GM18909 (cell line): ENCODE measurements at regions not wholly inside any gene's neighbourhood (a gene's known extent, or its start where the extent isn't known, plus 50 kb on each side); places are given as distances from the start of the nearest gene placed in this dataset.

ENCODE experiments used
- ATAC-seq: cut with Tn5 transposase; IDR thresholded peaks from one replicate; pipeline ENCODE4 v1.9.1; 2021; ENCODE audit warnings: mild to moderate bottlenecking; ENCODE audit not compliant: unreplicated experiment, poor library complexity

DNA sequence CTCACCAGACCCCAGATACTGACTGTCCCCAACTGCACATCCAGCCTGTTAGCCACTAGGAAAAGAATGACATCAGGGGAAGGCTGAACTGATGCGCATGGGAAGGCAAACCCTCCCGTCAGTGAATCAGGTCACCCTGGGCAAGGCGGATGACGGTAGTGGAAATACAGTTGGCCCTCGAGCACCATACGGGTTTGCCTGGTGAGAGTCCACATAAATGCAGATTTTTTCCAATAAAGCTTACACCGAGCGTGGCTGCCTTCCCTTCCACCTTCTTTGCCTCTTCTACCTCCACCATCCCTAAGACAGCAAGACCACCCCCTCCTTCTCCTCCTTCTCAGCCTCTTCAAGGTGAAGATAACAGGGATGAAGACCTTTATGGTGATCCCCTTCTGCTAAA is 236.1 kb upstream of the TNRC6C start:
- no peak for ATAC-seq

DNA sequence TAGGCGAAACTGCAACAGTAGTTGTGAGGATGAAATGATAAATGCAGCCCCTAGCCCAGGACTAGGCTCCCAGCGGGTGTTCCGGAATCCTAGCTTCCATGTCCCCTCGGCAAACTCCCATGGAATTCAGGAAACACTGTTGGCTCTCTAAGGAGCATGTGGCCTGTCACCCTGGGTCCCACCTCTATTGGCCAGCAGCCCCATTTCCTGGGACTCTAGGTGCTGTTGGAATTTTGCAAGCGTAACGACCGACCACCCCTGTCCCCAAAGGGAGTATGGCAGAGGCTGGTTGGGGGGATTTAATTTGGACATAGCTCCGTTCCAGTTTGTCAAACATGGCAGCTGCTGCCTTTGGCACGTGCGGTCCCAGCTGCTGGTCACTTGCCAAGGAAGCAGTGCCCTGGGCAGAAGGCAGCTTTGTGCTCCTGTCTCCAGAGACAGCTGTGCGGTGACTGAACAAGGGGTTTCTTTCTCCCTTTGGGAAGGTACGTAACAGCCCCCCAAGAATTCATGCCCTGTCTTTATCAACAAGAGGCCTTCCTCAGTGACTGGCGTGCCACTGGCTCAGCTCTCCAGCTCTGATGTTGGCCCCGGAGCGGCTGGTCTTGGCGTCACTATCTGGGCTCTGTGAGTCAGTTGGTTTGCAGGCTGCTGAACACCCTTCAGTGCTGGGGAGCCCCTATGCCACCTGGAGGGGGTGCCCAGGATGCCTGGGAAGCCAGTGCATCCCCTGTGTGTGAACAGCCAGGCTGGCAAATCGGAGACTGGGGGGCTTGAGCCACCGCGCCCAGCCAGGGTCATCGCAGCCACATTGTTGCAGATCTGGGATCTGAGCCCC is 235.2 kb upstream of the TNRC6C start:
- ATAC-seq: no peak

DNA sequence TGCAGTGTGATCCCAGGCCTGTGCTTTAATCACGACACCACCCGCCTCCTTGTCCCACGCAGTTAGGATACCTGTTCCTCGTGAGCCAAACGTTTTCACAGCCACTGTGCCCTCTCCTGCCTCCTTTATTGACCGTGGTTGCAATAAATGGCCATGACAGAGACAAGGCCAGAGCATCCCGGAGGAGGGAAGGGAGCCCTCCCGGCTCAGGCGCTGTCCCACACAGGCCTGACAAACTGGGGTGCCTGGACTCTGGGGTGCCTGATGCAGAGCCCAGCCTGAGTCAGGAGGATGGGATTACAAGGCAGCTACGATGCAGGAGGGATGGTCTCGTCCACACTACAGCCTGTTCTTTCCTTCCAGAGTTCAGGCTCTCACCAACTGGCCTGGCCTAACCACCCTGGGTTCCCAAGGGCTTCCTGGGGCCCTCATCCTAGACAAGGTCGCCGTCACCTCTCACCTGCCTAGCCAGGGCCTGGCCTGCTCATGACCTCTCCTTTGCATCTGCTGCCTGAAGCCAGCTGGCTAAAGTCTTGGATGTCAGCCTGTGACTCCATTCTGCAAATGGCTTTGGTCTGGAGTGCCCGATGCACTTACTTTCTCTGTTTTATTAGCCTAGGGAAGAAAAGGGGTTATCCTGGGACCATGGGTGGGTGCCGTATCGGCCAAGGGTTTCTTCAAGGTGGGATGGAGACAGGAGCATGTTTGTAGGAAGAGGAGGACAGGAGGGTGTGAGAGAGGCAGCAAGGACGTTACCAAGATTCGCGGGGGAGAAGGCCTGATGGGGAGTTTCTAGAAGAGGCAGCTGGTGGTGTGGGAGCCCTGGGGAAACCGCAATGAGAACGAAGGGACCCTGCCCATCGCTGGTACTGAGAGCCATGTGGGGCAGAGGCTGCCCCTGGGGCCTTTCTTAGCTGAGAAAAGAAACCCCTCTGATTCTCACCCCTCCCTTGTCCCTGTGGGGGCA is 234.3 kb upstream of the TNRC6C start:
- ATAC-seq: peak; percentile 44

DNA sequence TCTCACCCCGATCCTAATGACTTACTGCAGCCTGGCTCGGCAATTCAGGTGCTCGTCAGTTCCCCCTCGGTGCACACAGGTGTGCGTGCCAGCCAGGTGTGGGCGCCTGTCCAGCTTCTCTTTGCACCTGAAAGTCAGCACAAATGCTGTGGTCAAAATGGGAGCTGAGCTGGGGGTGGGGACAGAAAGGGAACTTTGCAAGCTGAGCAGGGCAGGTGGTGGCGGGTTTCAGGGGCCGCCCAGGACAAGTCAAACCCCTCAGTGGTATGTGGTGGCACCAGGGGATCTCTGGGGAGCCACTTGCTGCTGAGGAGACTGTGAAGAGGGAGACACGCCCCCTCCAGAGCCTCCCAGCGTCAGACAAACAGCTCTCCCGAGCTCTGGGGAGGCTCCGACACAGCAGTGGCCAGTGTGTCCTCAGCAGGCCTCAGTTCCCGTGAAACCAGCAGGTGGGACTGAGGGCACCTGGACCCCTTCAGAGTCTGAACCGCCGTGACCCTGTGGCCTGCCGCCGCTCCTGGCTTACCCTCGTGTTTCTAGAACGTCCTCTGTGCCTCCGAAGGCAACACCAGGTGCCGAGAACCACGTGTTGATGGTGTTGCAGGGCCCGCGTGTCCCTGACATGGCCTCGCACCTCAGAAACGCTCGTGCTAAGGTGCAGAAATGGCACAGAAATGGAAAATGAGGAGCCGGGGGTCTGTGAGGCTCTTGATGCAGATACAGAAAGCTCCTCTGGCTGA is 233.5 kb upstream of the TNRC6C start:
- ATAC-seq: peak; percentile 68

DNA sequence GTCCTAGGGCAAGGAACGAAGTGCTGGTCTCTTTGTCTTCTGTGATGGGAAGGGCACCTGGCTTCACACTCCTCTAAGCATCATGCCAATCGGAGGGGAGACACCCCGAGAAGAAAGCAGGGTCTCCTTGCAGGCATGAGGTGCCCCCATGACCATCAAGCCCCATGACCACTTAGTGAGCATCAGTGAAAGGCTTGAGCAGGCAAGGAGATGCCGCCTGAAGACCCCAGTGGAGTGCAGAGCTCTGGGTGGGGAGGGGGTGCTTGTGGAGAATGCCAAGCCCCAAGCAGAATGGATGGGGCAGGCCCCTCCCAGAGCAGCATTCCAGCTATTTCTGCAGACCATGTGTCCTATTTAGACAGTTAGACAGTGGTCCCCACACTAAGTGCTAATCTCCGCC is 232.7 kb upstream of the TNRC6C start:
- no peak for ATAC-seq

DNA sequence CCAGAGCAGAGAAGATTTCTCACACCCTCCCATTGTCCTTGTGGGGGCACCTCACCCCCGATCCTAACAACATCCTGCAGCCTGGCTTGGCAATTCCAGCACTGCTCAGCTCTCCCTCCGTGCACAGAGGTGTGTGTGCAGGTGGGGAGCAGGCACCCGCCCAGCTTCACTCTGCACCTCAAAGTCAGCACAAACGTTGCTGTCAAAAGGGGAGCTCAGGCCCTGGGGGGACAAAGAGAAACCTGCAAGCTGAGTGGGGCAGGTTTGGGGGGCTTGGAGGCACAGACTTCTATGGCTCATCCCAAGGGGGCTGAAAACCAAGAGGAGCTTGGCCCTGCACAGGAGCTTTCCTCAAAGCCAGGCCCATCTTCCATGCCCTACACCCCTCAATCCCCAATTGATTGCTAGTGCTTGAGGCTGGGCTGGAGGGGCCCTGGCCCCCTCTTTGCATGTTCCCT is 231.9 kb upstream of the TNRC6C start:
- no peak for ATAC-seq

DNA sequence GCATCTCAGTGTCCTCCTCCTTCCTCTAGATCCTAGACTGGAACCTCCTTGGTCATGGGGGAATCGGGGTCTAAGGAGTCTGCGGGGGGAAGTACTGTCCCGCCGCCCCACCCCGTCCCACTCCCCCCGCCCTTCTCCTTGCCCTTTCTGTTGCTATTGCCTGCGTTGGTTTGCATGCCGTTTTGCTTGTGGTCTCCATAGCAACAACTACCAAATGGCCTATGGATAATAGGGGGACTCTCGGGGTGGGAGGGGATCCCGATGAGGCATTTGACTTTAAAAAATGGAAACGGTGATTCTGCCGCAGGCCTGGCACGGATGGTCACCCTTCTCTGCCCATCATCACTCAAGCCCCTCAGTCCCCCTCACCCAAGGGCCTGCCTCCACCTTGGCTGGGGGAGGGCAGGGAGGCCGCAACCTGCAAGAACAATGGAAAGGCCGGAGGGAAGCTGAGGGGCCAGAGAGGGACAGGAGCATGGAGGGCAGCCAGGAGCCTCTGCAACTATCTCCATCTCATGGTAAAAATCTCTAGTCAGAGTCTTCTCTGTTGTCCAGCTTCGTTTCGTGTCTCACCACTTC is 231.4 kb upstream of the TNRC6C start:
- ATAC-seq: no peak

DNA sequence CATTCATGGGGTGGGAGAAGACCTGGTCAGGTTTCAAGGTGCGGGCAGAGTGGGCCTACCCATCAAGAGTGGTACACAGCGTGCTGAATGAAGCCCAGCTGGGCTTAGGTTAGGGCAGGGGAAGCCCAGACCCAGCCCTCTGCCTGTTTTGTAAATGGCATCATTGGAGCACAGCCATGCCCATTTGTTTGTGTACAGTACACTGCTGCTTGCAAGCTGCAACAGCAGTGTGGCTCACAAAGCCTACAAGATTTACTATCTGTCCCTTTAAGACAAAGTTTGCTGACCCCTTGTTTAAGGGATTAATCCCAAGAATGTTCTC is 230.1 kb upstream of the TNRC6C start:
- ATAC-seq: no peak

DNA sequence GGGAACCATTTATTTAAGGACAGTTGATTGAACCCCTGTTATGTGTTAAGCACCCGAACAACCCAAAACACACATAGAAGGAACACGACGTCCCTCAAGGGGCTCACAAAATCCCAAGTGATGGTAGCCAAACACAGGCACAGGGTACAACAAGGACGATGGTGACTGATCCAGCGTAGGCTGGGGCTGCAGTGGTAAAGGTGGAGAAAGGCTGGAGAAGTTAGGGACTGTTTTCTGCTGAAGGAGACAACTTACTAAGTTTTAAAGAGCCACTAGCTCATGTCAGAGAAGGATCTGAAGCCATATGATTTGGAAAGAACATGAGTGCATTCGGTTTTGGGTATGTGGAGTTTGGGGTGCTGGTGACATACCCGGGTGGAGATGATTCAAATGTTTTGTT is 229.6 kb upstream of the TNRC6C start:
- no peak for ATAC-seq

DNA sequence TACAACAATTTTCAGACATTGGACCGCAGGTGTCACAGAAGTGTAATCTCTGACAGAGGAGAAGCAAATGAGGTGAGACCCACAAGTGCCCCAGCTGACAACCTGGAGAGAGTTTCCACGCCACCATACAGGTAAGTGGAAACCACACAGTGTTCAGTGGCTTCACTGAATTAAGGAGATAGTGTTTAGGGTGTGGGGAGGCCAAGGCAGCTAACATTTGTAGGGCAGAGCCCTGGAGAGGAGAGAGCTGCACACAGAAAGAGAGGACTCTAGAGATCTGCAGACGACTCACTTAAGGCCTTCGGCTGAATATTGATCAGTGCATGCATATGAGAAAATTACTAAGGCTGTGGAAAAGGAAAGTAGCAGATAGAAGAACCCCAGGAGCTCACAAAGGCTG is 228.9 kb upstream of the TNRC6C start:
- ATAC-seq: no peak

DNA sequence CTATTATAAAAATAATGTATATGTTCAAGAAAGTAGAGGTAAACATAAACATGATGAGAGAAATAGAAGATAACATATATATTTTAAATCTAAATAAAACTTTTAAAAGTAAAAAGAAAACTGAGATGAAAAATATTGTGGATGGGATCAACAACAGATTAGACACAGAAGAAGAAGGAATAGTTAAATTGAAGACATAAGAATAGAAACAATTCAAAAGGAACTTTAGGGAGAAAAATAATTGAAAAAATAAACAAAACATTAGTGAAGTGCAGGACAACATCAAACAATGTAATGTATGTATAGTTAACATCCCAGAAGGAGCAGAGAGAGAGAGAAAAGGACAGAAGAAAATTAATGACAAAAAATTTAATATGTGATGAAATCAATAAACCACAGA is 228.1 kb upstream of the TNRC6C start:
- no peak for ATAC-seq

DNA sequence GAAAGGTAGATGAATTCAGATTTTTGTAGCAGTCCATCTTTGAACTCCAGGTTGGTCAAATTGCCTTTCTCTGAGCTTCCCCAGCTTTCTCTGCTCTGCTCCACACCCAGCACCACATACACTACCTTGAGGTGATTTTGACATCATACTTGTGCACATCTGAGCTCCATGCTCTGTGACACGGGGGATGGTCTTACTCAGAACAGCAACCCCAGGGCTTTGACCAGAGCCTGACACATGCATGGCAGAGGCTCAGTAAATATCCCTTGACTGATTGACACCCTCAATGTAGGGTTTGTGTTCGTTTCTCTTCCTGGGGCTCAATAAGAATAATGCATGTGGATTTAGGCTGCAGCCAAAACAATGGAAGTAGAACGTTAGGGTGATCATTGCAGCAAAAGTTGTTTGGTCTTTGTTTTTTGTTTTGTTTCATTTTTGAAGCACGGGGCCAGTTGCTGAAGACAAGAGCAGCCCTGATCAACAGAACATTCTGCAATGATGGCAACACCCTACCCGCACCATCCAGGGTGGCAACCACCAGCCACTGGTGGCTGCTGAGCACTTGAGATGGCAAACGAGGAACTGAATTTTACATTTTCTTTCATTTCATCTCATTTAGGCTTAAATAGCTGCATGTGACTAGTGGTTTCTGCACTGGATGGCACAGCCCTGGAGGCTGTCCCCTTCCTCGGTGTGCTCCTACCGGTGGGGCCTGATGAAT is 224.8 kb upstream of the TNRC6C start:
- no peak for ATAC-seq

DNA sequence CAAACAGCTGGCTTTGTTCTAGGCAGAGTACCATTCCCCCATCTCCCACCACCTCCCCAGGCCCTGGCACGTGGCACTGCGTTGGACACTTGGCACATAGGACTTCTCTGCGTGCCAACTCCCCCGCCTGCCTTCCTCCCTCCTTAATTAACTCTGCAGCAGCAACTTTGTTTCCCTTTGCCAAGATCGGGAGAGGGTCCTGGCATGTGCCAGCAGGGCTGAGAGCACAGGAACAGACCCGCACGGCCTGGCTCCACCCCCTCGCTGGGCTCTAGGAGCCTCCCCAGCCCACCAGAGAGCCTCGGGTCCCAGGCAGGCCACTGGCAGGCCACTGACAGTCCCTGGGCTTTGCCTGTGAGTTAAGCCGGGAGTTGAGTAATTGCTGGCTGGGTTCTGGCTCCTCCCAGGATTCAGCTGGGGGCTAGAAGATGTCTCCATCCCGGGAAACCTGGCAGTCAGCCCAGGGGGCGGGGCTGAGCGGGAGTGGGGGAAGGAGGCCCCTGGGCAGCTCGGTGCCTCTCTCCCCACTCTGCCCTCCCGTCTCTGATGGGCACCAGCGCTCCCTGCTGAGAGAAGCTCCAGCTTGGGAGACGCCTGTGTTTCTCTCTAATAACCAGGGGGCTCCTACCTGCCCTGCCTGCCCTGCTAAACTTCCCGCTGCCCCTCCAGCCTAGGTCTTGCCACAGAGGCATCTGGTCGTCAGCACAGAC is 224.0 kb upstream of the TNRC6C start:
- ATAC-seq: no peak

DNA sequence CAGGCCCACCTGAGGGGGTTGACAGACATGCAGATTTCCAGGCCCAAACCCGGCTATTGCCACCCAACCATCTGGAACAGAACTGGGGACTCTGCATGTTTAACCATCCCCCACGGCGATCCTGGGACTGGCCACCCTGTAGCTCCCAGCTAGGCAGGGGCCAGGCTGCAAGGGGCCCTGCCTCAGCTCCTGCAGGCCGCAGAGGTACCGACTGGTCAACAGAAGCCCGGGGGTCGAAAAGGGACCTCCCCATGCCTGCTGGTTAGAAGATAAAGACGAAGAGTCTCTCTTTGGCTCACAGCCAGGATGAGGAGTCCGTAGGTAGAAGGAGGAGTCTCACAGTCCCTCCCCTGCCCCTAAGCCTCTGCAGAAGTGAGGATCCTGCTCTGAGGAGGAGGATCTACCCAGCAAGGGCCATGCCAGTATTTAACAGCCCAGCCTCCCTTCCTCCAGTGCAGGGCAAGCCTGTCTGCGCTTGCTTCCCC is 223.4 kb upstream of the TNRC6C start:
- ATAC-seq: no peak

DNA sequence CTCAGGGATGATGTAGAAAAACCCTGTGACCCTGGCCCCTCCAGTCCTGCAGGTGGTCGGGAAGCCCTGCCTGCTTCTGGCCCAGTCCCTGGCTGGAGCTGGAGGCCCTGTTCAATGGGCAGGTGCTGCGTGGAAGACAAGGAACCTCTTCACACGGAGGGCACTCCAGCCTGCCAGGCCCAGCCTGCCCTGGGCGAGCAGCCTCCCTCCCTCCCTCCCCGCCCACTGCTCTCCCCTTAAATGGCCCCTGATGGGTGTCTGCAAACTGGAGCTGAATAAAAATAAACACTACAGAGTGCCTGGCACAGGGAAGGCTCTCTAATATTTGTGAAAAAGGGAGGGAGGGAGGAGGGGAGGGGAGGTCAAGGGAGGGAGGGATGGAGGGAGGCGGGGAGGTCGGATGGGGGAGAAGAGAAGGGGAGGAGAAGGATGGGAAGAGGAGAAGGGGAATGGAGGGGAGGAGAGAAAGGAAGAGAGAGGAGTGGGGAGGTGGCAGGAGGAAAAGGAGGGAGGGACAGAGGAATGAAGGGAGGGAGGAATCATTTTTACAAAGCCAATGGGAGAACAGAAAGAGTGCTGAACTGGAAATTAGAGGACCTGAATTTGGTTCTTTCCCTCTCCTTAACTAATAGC is 222.8 kb upstream of the TNRC6C start:
- ATAC-seq: no peak

DNA sequence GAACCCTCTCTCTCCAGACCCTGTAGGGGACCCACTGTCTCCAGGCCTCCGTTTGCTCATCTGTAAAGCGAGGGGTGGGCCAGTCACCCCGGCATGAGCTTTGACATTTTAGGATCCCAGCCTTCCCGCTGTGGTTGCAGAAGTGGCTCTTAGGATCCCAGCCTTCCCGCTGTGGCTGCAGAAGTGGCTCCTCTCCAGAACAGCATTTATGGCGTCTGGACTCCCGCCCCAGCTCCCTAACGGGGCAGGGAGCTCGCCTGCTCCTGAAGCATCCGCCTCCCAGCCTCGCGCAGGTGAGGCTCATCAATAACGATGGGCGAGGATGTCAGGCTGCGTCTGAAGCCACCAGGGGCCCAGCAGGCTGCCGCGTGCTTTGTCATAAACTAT is 222.3 kb upstream of the TNRC6C start:
- no peak for ATAC-seq

DNA sequence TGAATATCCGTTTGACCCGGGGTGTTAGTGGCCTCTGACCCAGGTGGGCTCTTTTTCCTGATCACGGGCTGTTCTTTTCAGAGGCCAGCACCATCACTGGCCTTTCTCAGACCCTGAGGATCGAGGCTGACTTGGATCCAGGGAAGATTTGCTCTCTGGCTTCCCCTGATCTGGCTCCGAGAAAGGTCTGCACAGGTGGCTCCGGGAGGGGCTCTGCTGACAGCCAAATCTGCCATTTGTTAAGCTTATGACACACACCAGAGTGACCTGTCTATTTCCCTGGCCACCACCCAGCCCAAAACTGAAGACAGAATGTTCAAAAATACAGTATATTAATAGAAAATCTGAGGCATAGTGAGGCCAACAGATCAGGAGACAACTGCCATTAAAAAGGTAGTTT is 221.8 kb upstream of the TNRC6C start:
- ATAC-seq: no peak

DNA sequence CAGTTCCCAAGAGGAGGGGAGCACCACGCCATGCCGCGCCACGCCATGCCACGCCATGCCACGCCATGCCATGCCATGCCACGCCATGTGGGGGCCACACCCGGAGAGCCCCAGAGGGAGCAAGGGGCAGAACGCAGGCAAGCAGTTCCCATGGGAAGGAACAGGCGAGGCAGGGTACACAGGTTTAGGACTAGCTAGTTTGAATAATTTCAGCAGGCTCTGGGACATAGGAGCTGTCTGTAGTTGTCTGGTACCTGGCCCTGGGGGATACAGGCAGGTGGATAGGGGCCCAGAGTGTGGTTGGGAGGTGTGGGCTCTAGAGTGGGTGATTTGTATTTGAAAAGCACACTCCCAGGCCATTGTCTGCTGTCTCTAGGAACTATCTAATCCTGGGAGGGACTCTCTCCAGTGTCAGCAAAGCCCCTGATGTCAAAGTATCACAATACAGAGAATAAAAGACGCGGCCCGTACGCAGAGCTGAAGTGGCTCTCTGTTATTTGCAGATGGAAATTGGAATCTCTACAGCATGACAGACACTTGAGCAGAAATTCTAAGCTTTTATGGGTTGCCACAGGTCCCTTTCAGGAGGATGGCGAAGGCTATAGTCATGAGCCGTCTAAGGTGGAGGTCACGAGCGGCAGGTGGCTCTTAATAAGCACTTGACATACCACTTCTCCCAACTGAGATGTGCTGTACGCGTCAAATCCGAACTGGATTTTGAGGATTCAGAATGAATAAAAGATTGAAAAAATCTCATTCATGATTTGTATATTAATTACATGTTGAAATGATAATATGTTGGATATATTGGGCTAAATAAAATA is 220.8 kb upstream of the TNRC6C start:
- no peak for ATAC-seq
